ENCODE measurements at regions not wholly inside any gene's neighbourhood (a gene's known extent, or its start where the extent isn't known, plus 50 kb on each side); places are given as distances from the start of the nearest gene placed in this dataset.

DNA sequence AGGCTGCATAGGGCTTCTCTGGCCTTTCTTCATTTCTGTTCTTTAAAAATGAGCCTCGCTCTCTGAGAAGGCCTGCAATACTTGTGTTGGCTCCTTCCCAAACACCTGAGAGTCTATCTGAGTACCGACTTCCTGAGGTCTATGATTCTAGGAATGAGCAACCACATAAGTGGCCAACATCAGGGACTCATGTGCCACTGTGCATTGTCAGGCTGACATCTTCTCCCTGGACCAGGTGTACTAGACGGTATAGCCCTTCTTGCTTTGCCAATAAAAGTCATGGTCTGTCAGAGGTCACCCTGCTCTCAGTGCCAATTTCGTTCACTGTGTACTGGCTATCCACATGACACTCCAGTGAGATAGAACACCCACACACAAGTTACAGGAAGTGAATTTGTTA, 67.4 kb upstream of the EPHA5 start:
- FAIRE-seq = no peak
- no peaks in the 10 kb centered on the region for H3K9me3 ChIP-seq (ENCODE audit: control insufficient read depth, low read depth, low read length)
- H2AFZ ChIP-seq (ENCODE audit: control insufficient read depth, low read length) = no peak overlapping the region
- no peaks in the 10 kb centered on the region for H3K9me1 ChIP-seq (ENCODE audit: control insufficient read depth, extremely low read depth, insufficient read depth, low read length)
- H3K9ac ChIP-seq (ENCODE audit: control insufficient read depth, extremely low read depth, insufficient read depth, low read length) = no peak overlapping the region
- no peak overlapping the region for H3K4me3 ChIP-seq (ENCODE audit: control insufficient read depth in 2 of 3, extremely low read depth in 1 of 3, insufficient read depth in 2 of 3, low read depth in 1 of 3, low read length in 3 of 3)
- no peaks in the 10 kb centered on the region for H3K27me3 ChIP-seq (ENCODE audit: control insufficient read depth, extremely low read depth, insufficient read depth, low read length)
- H3K79me2 ChIP-seq (ENCODE audit: control insufficient read depth, insufficient read depth, low read length) = no peaks in the 10 kb centered on the region
- dilution Hi-C loops (cut with MboI; ENCODE audit: extremely low pct_ligation_motif_present, low sequenced_read_pairs) = no loop called here
- H3K27ac ChIP-seq (ENCODE audit: control insufficient read depth, insufficient read depth, low read length) = no peak overlapping the region
- no peaks in the 10 kb centered on the region for H3K36me3 ChIP-seq (ENCODE audit: control insufficient read depth in 2 of 2, extremely low read depth in 1 of 2, insufficient read depth in 2 of 2, low read length in 2 of 2)
- H3K4me1 ChIP-seq (ENCODE audit: control insufficient read depth, extremely low read depth, insufficient read depth, low read length) = no peaks in the 10 kb centered on the region
- TF ChIP-seq, protein P1, sequence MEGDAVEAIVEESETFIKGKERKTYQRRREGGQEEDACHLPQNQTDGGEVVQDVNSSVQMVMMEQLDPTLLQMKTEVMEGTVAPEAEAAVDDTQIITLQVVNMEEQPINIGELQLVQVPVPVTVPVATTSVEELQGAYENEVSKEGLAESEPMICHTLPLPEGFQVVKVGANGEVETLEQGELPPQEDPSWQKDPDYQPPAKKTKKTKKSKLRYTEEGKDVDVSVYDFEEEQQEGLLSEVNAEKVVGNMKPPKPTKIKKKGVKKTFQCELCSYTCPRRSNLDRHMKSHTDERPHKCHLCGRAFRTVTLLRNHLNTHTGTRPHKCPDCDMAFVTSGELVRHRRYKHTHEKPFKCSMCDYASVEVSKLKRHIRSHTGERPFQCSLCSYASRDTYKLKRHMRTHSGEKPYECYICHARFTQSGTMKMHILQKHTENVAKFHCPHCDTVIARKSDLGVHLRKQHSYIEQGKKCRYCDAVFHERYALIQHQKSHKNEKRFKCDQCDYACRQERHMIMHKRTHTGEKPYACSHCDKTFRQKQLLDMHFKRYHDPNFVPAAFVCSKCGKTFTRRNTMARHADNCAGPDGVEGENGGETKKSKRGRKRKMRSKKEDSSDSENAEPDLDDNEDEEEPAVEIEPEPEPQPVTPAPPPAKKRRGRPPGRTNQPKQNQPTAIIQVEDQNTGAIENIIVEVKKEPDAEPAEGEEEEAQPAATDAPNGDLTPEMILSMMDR (optimal IDR thresholded peaks at IDR 0.05 in 1 of 3, IDR thresholded peaks at IDR 0.05 in 1 of 3, conservative IDR thresholded peaks at IDR 0.05 in 1 of 3; ENCODE audit: extremely low read depth in 1 of 3, insufficient read depth in 2 of 3, low read length in 3 of 3) = no peak
- no peak for TF ChIP-seq EZH2 (IDR thresholded peaks at IDR 0.05; ENCODE audit: low read length)
- no peaks in the 10 kb centered on the region for H4K20me1 ChIP-seq (ENCODE audit: control insufficient read depth, extremely low read depth, insufficient read depth, low read length)
- DNase-seq (ENCODE audit: low read depth, low spot score) = no peak
- no peak overlapping the region for H3K4me2 ChIP-seq (ENCODE audit: control insufficient read depth, extremely low read depth, insufficient read depth, low read depth, low read length)

DNA sequence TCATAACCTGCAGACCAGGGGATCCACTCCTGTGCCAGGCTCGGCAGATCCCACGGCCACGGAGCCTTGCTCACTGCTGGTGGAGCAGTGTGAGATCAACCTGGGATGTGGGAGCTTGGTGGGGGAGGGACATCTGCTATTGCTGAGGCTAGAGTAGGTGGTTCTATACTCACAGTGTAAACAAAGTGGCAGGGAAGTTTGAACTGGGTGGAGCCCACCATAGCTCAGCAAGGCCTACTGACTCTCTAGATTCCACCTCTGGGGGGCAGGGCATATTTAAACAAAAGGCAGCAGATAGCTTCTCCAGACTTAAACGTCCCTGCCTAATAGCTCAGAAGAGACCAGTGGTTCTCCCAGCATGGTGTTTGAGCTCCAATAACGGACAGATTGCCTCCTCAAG, 54.7 kb upstream of the EPHA5 start:
- dilution Hi-C loops (cut with MboI; ENCODE audit: extremely low pct_ligation_motif_present, low sequenced_read_pairs) = no loop called here
- Histone ChIP-seq H2AFZ (ENCODE audit: control insufficient read depth, low read length) (no peak overlapping the region), H3K36me3 (ENCODE audit: control insufficient read depth in 2 of 2, extremely low read depth in 1 of 2, insufficient read depth in 2 of 2, low read length in 2 of 2) (no peaks in the 10 kb centered on the region), H3K79me2 (ENCODE audit: control insufficient read depth, insufficient read depth, low read length) (no peaks in the 10 kb centered on the region), H3K9me3 (ENCODE audit: control insufficient read depth, low read depth, low read length) (no peaks in the 10 kb centered on the region), H3K27me3 (ENCODE audit: control insufficient read depth, extremely low read depth, insufficient read depth, low read length) (no peaks in the 10 kb centered on the region), H3K4me2 (ENCODE audit: control insufficient read depth, extremely low read depth, insufficient read depth, low read depth, low read length) (no peak overlapping the region), H3K4me3 (ENCODE audit: control insufficient read depth in 2 of 3, extremely low read depth in 1 of 3, insufficient read depth in 2 of 3, low read depth in 1 of 3, low read length in 3 of 3) (no peak overlapping the region), H3K27ac (ENCODE audit: control insufficient read depth, insufficient read depth, low read length) (no peak overlapping the region), H4K20me1 (ENCODE audit: control insufficient read depth, extremely low read depth, insufficient read depth, low read length) (no peaks in the 10 kb centered on the region), H3K4me1 (ENCODE audit: control insufficient read depth, extremely low read depth, insufficient read depth, low read length) (no peaks in the 10 kb centered on the region), H3K9me1 (ENCODE audit: control insufficient read depth, extremely low read depth, insufficient read depth, low read length) (no peaks in the 10 kb centered on the region), H3K9ac (ENCODE audit: control insufficient read depth, extremely low read depth, insufficient read depth, low read length) (no peak overlapping the region)
- DNase-seq (ENCODE audit: low read depth, low spot score) (no peak), FAIRE-seq (no peak)
- TF ChIP-seq EZH2 (IDR thresholded peaks at IDR 0.05; ENCODE audit: low read length) = no peak
- TF ChIP-seq, protein P1 (optimal IDR thresholded peaks at IDR 0.05 in 1 of 3, IDR thresholded peaks at IDR 0.05 in 1 of 3, conservative IDR thresholded peaks at IDR 0.05 in 1 of 3; ENCODE audit: extremely low read depth in 1 of 3, insufficient read depth in 2 of 3, low read length in 3 of 3) = no peak

Small RNAs in the stretch of these regions (small RNA-seq; reads per million reads assigned to genes)
- gene MIR1269A (ENCODE audit: insufficient read length in 3 of 3, low read depth in 3 of 3, low replicate concordance in 1 of 3) (0 reads per million in 3 experiments), gene RNU2-40P (ENCODE audit: insufficient read length in 3 of 3, low read depth in 3 of 3, low replicate concordance in 1 of 3) (0 reads per million in 3 experiments), gene RNU6-699P (ENCODE audit: insufficient read length in 3 of 3, low read depth in 3 of 3, low replicate concordance in 1 of 3) (0 reads per million in 3 experiments)

Measured in keratinocyte (primary cell).